ENCODE measurements at regions not wholly inside any gene's neighbourhood (a gene's known extent, or its start where the extent isn't known, plus 50 kb on each side); places are given as distances from the start of the nearest gene placed in this dataset.
"Not testable (repeated sequence)": the region's sequence is repeated elsewhere in the genome, so short reads cannot be mapped to it uniquely, and the experiment has no call there.

DNA sequence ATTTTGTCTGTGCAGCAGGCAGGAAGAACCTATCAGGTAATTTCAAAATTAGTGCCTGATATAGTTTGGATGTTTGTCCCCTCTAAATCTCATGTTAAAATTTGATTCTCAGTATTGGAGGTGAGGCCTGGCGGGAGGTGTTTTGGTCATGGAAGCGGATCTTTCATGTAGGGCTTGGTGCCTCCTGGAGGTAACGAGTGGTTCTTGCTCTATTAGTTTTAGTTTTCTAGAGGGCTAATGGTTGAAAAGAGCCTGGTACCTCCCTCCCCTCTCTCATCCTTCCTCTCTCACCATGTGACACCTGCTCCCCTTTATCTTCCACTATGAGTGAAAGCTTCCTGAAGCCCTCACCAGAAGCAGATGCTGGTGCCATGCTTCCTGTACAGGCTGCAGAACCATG, 106.3 kb downstream of the DRD1 start:
- Histone ChIP-seq H3K4me1 (no peaks in the 10 kb centered on the region), H3K9me3 (no peaks in the 10 kb centered on the region), H3K27me3 (no peaks in the 10 kb centered on the region), H3K4me3 (no peak overlapping the region), H3K27ac (no peak overlapping the region), H3K36me3 (no peaks in the 10 kb centered on the region)
- DNase-seq = no peak
- TF ChIP-seq POLR2AphosphoS5 (IDR thresholded peaks at IDR 0.05) (no peak), EP300 (IDR thresholded peaks at IDR 0.05) (no peak), POLR2A (IDR thresholded peaks at IDR 0.05) (no peak)
- TF ChIP-seq, protein P1, sequence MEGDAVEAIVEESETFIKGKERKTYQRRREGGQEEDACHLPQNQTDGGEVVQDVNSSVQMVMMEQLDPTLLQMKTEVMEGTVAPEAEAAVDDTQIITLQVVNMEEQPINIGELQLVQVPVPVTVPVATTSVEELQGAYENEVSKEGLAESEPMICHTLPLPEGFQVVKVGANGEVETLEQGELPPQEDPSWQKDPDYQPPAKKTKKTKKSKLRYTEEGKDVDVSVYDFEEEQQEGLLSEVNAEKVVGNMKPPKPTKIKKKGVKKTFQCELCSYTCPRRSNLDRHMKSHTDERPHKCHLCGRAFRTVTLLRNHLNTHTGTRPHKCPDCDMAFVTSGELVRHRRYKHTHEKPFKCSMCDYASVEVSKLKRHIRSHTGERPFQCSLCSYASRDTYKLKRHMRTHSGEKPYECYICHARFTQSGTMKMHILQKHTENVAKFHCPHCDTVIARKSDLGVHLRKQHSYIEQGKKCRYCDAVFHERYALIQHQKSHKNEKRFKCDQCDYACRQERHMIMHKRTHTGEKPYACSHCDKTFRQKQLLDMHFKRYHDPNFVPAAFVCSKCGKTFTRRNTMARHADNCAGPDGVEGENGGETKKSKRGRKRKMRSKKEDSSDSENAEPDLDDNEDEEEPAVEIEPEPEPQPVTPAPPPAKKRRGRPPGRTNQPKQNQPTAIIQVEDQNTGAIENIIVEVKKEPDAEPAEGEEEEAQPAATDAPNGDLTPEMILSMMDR (IDR thresholded peaks at IDR 0.05) = no peak
- 81 to 94% (median 89%) methylated on average over 3 of the region's 3 CpGs for WGBS, 5 donors
- intact Hi-C loops (cut with DNase I; ENCODE audit: low total_unique reads) = no loop called here

DNA sequence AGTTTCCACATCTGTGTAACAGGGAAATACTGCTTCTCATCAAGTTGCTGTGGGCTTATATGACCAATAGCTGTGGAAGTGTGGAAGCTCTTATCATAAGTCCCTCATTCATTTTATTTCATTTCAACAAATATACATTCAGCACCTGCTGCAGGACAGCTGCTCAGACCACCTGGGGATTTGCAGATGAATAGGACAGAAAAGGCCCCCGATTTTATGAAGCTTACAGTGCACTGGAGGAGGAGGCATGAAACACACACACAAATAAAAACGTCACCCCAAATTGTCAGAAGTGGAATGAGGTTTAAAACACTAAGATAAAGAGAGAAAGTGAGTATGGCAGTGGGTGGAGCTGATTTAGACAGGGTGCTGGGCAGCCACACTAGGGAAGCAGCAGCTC, 107.2 kb downstream of the DRD1 start:
- 26 to 37% (median 34%) methylated on average over 2 of the region's 2 CpGs for WGBS, 5 donors
- H3K9me3 ChIP-seq = peaks cover 0 to 3% (median 0%) of the 10 kb centered on the region in 4 donors
- H3K4me3 ChIP-seq = no peak overlapping the region
- intact Hi-C loops (cut with DNase I; ENCODE audit: low total_unique reads) = no loop called here
- H3K27ac ChIP-seq = no peak overlapping the region
- no peaks in the 10 kb centered on the region for H3K4me1 ChIP-seq
- no peak for DNase-seq
- H3K27me3 ChIP-seq = no peaks in the 10 kb centered on the region
- H3K36me3 ChIP-seq = no peaks in the 10 kb centered on the region
- TF ChIP-seq, protein P1 (IDR thresholded peaks at IDR 0.05) = no peak
- no peak for TF ChIP-seq POLR2A (IDR thresholded peaks at IDR 0.05)
- TF ChIP-seq POLR2AphosphoS5 (IDR thresholded peaks at IDR 0.05) = no peak
- TF ChIP-seq EP300 (IDR thresholded peaks at IDR 0.05) = no peak

DNA sequence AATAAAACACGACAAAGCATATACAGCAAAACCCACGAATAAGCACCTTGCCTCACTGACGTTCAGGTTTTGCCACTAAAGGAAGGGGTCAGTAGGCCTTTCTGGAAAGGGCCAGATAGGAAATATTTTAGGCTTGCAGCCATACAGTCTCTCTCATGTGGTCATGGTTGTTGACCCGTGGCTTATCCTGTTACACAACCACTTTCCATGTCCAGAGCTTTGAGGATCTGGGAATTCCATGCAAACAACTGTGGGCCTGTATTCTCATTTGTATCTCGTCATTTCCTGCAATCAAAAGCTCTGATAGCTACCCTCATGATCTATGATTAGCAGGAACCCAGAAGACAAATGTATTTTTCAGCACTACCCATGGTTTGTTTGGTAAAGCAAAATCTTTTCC, 108.3 kb downstream of the DRD1 start:
- TF ChIP-seq POLR2AphosphoS5 (IDR thresholded peaks at IDR 0.05) (no peak), POLR2A (IDR thresholded peaks at IDR 0.05) (no peak), EP300 (IDR thresholded peaks at IDR 0.05) (no peak)
- TF ChIP-seq, protein P1 (IDR thresholded peaks at IDR 0.05) = no peak
- no peaks in the 10 kb centered on the region for H3K36me3 ChIP-seq
- no peak overlapping the region for H3K27ac ChIP-seq
- no peaks in the 10 kb centered on the region for H3K27me3 ChIP-seq
- WGBS, 5 donors = 51 to 65% (median 56%) methylated on average over 5 of the region's 5 CpGs
- DNase-seq = no peak
- intact Hi-C loops (cut with DNase I; ENCODE audit: low total_unique reads) = no loop called here
- H3K4me3 ChIP-seq = no peak overlapping the region
- H3K4me1 ChIP-seq = no peaks in the 10 kb centered on the region
- peaks cover 0 to 5% (median 0%) of the 10 kb centered on the region in 4 donors for H3K9me3 ChIP-seq

DNA sequence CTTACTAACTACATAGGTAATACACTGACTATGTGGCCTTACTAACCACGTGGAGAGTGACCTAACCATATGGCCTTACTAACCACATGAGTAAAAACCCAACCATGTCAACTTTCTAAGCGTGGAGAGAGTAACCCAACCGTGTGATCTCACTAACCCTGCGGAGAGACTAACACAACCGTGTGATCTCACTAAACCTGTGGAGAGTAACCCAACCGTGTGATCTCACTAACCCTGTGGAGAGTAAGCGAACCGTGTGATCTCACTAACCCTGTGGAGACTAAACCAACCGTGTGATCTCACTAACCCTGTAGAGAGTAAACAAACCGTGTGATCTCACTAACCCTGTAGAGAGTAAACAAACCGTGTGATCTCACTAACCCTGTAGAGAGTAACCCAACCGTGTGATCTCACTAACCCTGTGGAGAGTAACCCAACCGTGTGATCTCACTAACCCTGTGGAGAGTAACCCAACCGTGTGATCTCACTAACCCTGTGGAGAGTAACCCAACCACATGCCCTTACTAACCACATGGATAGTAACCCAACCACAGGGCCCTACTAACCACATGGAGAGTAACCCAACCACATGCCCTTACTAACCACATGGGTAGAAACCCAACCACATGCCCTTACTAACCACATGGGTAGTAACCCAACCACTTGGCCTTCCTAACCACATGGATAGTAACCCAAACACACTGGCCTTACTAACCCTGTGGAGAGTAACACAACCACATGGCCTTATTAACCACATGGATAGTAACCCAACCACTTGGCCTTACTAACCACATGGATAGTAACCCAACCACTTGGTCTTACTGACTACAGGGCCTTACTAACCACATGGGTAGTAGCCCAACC, 112.6 kb downstream of the DRD1 start:
- H3K4me1 ChIP-seq; H3K27me3 ChIP-seq; H3K9me3 ChIP-seq; H3K36me3 ChIP-seq; DNase-seq; H3K4me3 ChIP-seq; H3K27ac ChIP-seq; intact Hi-C loops (cut with DNase I; ENCODE audit: low total_unique reads): not testable (repeated sequence)
- WGBS, 5 donors = 31 to 60% (median 44%) methylated on average over 13 to 14 of the region's 14 CpGs

DNA sequence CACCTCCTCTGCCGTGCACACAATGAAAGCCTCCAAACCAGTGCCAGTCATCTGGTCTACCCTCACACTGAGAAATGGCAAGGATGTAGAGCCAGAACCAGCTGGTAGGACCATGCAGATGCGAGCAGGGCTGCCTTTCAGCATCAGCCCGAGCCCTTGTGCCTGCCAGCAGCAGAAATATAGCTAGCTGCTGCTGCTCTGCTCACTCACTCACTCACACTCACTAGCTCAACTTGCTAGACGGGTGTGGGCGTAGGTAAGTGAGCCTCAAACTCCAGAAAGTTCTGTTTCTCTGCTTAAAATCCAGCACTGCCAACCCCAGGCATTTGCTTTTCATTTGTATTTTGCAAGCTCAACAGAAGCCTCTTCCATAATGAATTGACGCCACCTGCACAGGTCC, 114.0 kb downstream of the DRD1 start:
- Histone ChIP-seq H3K4me3 (no peak overlapping the region), H3K27ac (no peak overlapping the region), H3K36me3 (no peaks in the 10 kb centered on the region), H3K4me1 (no peaks in the 10 kb centered on the region), H3K27me3 (no peaks in the 10 kb centered on the region), H3K9me3 (peaks cover 0 to 5% (median 0%) of the 10 kb centered on the region in 4 donors)
- DNase-seq = no peak
- intact Hi-C loops (cut with DNase I; ENCODE audit: low total_unique reads) = no loop called here
- WGBS, 5 donors = 77 to 87% (median 84%) methylated on average over 6 of the region's 6 CpGs
- TF ChIP-seq EP300 (IDR thresholded peaks at IDR 0.05) (no peak), POLR2AphosphoS5 (IDR thresholded peaks at IDR 0.05) (no peak), POLR2A (IDR thresholded peaks at IDR 0.05) (no peak)
- TF ChIP-seq, protein P1 (IDR thresholded peaks at IDR 0.05) = no peak
